ENCODE measurements at regions not wholly inside any gene's neighbourhood (a gene's known extent, or its start where the extent isn't known, plus 50 kb on each side); places are given as distances from the start of the nearest gene placed in this dataset.

DNA sequence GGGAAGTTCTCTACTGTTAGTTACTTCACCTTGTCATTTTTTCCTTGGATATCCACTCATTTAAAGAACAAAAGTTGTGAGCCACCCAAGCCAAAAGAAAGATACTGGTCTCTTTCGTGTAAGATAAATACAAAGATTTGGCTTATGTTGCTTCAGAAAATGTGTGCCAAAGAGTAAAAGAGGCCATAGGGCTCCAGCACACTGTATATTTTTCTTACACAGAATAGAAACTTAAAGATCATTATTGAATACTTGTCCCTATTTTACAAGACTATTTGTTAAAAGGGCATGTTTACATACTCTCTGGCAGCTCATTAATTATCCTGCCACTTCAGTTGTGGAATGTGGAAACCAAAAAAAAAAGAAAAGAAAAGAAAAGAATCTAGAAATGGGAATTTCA is 284.2 kb upstream of the LRRC7 start:
- TF ChIP-seq POLR2A (IDR thresholded peaks at IDR 0.05) (no peak), CTCF (IDR thresholded peaks at IDR 0.05) (no peak)
